ENCODE measurements at regions not wholly inside any gene's neighbourhood (a gene's known extent, or its start where the extent isn't known, plus 50 kb on each side); places are given as distances from the start of the nearest gene placed in this dataset.

DNA sequence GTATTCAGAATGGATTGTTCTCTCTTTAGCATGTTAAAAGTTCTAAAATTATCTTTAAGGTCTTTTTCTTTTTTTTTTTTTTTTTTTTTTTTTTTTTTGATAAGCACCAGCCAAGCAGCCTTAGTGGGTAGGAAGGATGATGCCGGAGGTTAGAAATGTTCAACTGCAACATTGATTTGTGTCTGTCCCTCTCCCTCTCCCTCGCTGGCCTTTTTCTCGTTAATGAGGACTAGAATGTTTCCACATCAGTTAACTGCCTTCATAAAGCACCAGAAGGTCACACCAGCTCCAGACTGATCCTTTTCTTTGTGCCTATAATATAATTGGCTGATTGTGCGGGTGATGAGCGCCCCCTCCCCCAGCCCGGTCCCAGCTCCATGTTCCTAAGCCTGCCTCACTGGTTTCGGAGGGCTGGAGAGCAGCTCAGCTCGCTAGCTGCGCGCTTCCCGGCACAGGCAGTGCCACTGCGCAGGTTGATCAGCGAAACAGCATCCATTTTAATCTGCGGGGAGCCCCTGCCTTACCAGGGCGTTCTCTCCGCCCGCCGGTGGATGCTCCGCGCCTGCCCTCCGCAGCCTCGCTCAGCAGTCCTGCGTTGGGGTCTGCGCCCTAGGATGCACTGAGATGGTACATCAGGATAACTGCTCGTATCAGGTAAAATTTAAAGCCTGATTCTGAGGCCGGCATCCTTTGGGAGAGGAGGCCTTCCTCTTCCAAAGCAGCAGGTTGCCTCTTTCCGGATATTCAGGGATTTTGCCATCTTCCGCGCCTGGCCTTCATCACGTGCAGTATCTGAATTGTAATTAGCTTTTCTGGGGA lies 148.9 kb upstream of the IL12A start, which contains the start of gene SCHIP1:
TSS of gene SCHIP1 (plus strand) at position 301 of the 819 bp plus-strand sequence.
- no peaks in the 10 kb centered on the region for H3K27me3 ChIP-seq (ENCODE audit: insufficient read depth)
- H3K9me3 ChIP-seq = no peaks in the 10 kb centered on the region
- H3K9ac ChIP-seq = peak within 1 kb of the TSS; percentile 64
- peak within 1 kb of the TSS; percentile 61 for H2AFZ ChIP-seq (ENCODE audit: low read depth)
- ChIA-PET CTCF (interaction anchor here (0.7 to 5.6 kb wide), 15 partner anchors 10 to 166 kb away, joined by 3 to 49 read pairs (median 9); partner anchors contain the start of gene IL12A), POLR2A (interaction anchor here (0.7 to 4.9 kb wide), 12 partner anchors 9 to 151 kb away, joined by 3 to 34 read pairs (median 6); no protein-coding TSS in a partner anchor)
- 27% methylated on average over 11 of the region's 30 CpGs for WGBS (ENCODE audit: low lambda C conversion rate)
- H3K4me1 ChIP-seq (ENCODE audit: control insufficient read depth in 1 of 2, insufficient read depth in 2 of 2, low read depth in 1 of 2, low read length in 1 of 2) = peaks cover 21 to 31% of the 10 kb centered on the region in 2 experiments; a peak in 3 of 4 replicates
- H3K36me3 ChIP-seq (replicated peaks in 1 of 2; ENCODE audit: control insufficient read depth in 1 of 2, insufficient read depth in 2 of 2, low read length in 1 of 2) = no peaks in the 10 kb centered on the region
- peaks cover 24% of the 10 kb centered on the region for H3F3A ChIP-seq (replicated peaks; ENCODE audit: insufficient read depth)
- peaks cover 89% of the 10 kb centered on the region for H3K79me2 ChIP-seq (ENCODE audit: insufficient read depth)
- H3K4me3 ChIP-seq (ENCODE audit: low read depth in 2 of 2, low read length in 1 of 2) = peak within 1 kb of the TSS; percentile 65 to 67
- H3K4me2 ChIP-seq = peak within 1 kb of the TSS; percentile 88
- H4K20me1 ChIP-seq (ENCODE audit: insufficient read depth) = 0 out of 2 replicates have a peak, but pooled peaks cover 5% of the 10 kb centered on the region
- H3K27ac ChIP-seq (ENCODE audit: low read depth in 2 of 2, low read length in 1 of 2) = peak within 1 kb of the TSS; percentile 47 to 99; a peak in 3 of 4 replicates
- H3K9me2 ChIP-seq = no peaks in the 10 kb centered on the region
- peak; percentile 81 for DNase-seq
- TF ChIP-seq RCOR1 (IDR thresholded peaks at IDR 0.05; ENCODE audit: low read length) (peak; percentile 50; the same call in 1 of the 2 replicates), RAD21 (IDR thresholded peaks at IDR 0.05; ENCODE audit: low read length) (peak; percentile 39), NFIC (IDR thresholded peaks at IDR 0.05; ENCODE audit: borderline replicate concordance) (no peak), RXRA (IDR thresholded peaks at IDR 0.05; ENCODE audit: borderline replicate concordance, low read depth) (no peak), FOSL2 (IDR thresholded peaks at IDR 0.05; ENCODE audit: borderline replicate concordance, low read depth) (no peak), TAF1 (IDR thresholded peaks at IDR 0.05; ENCODE audit: borderline replicate concordance, low read depth, low read length) (0 out of 2 replicates have a peak, but pooled peaks have one; percentile 58), EP300 (IDR thresholded peaks at IDR 0.05; ENCODE audit: borderline replicate concordance in 1 of 2, low read depth in 1 of 2, low read length in 1 of 2) (peak in 1 of 2 experiments; percentile 45; a peak in 1 of 4 replicates), TEAD4 (IDR thresholded peaks at IDR 0.05; ENCODE audit: borderline replicate concordance, insufficient read depth) (no peak), ELF1 (IDR thresholded peaks at IDR 0.05) (no peak), JUND (IDR thresholded peaks at IDR 0.05) (no peak), CHD2 (IDR thresholded peaks at IDR 0.05; ENCODE audit: low read length, partially characterized antibody) (peak; percentile 81), SIN3A (IDR thresholded peaks at IDR 0.05; ENCODE audit: borderline replicate concordance, low read depth, low read length) (0 out of 2 replicates have a peak, but pooled peaks have one; percentile 40), MXI1 (IDR thresholded peaks at IDR 0.05; ENCODE audit: low read depth, low read length) (peak; percentile 83), SMC3 (IDR thresholded peaks at IDR 0.05; ENCODE audit: low read depth, low read length) (peak; percentile 4; the same call in 1 of the 2 replicates)
- TF ChIP-seq, protein P1, sequence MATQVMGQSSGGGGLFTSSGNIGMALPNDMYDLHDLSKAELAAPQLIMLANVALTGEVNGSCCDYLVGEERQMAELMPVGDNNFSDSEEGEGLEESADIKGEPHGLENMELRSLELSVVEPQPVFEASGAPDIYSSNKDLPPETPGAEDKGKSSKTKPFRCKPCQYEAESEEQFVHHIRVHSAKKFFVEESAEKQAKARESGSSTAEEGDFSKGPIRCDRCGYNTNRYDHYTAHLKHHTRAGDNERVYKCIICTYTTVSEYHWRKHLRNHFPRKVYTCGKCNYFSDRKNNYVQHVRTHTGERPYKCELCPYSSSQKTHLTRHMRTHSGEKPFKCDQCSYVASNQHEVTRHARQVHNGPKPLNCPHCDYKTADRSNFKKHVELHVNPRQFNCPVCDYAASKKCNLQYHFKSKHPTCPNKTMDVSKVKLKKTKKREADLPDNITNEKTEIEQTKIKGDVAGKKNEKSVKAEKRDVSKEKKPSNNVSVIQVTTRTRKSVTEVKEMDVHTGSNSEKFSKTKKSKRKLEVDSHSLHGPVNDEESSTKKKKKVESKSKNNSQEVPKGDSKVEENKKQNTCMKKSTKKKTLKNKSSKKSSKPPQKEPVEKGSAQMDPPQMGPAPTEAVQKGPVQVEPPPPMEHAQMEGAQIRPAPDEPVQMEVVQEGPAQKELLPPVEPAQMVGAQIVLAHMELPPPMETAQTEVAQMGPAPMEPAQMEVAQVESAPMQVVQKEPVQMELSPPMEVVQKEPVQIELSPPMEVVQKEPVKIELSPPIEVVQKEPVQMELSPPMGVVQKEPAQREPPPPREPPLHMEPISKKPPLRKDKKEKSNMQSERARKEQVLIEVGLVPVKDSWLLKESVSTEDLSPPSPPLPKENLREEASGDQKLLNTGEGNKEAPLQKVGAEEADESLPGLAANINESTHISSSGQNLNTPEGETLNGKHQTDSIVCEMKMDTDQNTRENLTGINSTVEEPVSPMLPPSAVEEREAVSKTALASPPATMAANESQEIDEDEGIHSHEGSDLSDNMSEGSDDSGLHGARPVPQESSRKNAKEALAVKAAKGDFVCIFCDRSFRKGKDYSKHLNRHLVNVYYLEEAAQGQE (IDR thresholded peaks at IDR 0.05; ENCODE audit: low read depth, low read length) = 0 out of 2 replicates have a peak, but pooled peaks have one; percentile 43
- TF ChIP-seq, protein P2, sequence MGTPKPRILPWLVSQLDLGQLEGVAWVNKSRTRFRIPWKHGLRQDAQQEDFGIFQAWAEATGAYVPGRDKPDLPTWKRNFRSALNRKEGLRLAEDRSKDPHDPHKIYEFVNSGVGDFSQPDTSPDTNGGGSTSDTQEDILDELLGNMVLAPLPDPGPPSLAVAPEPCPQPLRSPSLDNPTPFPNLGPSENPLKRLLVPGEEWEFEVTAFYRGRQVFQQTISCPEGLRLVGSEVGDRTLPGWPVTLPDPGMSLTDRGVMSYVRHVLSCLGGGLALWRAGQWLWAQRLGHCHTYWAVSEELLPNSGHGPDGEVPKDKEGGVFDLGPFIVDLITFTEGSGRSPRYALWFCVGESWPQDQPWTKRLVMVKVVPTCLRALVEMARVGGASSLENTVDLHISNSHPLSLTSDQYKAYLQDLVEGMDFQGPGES (IDR thresholded peaks at IDR 0.05; ENCODE audit: low read depth, low read length) = no peak
- TF ChIP-seq, protein P3, sequence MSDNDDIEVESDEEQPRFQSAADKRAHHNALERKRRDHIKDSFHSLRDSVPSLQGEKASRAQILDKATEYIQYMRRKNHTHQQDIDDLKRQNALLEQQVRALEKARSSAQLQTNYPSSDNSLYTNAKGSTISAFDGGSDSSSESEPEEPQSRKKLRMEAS (IDR thresholded peaks at IDR 0.05; ENCODE audit: low read depth) = peak; percentile 48; the same call in 1 of the 2 replicates
- TF ChIP-seq, protein P4, sequence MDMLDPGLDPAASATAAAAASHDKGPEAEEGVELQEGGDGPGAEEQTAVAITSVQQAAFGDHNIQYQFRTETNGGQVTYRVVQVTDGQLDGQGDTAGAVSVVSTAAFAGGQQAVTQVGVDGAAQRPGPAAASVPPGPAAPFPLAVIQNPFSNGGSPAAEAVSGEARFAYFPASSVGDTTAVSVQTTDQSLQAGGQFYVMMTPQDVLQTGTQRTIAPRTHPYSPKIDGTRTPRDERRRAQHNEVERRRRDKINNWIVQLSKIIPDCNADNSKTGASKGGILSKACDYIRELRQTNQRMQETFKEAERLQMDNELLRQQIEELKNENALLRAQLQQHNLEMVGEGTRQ (IDR thresholded peaks at IDR 0.05; ENCODE audit: borderline replicate concordance, low read depth, low read length) = no peak
- TF ChIP-seq, protein P5, sequence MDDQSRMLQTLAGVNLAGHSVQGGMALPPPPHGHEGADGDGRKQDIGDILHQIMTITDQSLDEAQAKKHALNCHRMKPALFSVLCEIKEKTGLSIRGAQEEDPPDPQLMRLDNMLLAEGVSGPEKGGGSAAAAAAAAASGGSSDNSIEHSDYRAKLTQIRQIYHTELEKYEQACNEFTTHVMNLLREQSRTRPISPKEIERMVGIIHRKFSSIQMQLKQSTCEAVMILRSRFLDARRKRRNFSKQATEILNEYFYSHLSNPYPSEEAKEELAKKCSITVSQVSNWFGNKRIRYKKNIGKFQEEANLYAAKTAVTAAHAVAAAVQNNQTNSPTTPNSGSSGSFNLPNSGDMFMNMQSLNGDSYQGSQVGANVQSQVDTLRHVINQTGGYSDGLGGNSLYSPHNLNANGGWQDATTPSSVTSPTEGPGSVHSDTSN (IDR thresholded peaks at IDR 0.05) = no peak
- TF ChIP-seq, protein P6, sequence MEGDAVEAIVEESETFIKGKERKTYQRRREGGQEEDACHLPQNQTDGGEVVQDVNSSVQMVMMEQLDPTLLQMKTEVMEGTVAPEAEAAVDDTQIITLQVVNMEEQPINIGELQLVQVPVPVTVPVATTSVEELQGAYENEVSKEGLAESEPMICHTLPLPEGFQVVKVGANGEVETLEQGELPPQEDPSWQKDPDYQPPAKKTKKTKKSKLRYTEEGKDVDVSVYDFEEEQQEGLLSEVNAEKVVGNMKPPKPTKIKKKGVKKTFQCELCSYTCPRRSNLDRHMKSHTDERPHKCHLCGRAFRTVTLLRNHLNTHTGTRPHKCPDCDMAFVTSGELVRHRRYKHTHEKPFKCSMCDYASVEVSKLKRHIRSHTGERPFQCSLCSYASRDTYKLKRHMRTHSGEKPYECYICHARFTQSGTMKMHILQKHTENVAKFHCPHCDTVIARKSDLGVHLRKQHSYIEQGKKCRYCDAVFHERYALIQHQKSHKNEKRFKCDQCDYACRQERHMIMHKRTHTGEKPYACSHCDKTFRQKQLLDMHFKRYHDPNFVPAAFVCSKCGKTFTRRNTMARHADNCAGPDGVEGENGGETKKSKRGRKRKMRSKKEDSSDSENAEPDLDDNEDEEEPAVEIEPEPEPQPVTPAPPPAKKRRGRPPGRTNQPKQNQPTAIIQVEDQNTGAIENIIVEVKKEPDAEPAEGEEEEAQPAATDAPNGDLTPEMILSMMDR (IDR thresholded peaks at IDR 0.05) = no peak
- TF ChIP-seq, protein P7, sequence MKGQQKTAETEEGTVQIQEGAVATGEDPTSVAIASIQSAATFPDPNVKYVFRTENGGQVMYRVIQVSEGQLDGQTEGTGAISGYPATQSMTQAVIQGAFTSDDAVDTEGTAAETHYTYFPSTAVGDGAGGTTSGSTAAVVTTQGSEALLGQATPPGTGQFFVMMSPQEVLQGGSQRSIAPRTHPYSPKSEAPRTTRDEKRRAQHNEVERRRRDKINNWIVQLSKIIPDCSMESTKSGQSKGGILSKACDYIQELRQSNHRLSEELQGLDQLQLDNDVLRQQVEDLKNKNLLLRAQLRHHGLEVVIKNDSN (IDR thresholded peaks at IDR 0.05; ENCODE audit: borderline replicate concordance, low read depth) = peak; percentile 24
